ENCODE measurements at regions not wholly inside any gene's neighbourhood (a gene's known extent, or its start where the extent isn't known, plus 50 kb on each side); places are given as distances from the start of the nearest gene placed in this dataset.

GRCh38 chr5:8393240-8393639 is 524.3 kb downstream of the MTRR start:
- TF ChIP-seq POLR2AphosphoS5 (IDR thresholded peaks at IDR 0.05; ENCODE audit: low read depth, low read length), result no peak
- no peak for TF ChIP-seq POLR2A (IDR thresholded peaks at IDR 0.05; ENCODE audit: low read depth, low read length)
- no peak for TF ChIP-seq TAF1 (IDR thresholded peaks at IDR 0.05; ENCODE audit: borderline replicate concordance, low read depth, low read length)
